Fibroblast of skin of abdomen (primary cell): ENCODE measurements at regions not wholly inside any gene's neighbourhood (a gene's known extent, or its start where the extent isn't known, plus 50 kb on each side); places are given as distances from the start of the nearest gene placed in this dataset.

Experiments
- DNase-seq: peaks from one replicate; pipeline ENCODE4 v3.0.0-alpha.2; 2013

- DNase-seq: no peak
Measured at GRCh38 chr4:1542516-1543320, 136.5 kb upstream of the NKX1-1 start.

- no peak for DNase-seq
Measured at GRCh38 chr4:1542226-1542490, 135.9 kb upstream of the NKX1-1 start.

DNA sequence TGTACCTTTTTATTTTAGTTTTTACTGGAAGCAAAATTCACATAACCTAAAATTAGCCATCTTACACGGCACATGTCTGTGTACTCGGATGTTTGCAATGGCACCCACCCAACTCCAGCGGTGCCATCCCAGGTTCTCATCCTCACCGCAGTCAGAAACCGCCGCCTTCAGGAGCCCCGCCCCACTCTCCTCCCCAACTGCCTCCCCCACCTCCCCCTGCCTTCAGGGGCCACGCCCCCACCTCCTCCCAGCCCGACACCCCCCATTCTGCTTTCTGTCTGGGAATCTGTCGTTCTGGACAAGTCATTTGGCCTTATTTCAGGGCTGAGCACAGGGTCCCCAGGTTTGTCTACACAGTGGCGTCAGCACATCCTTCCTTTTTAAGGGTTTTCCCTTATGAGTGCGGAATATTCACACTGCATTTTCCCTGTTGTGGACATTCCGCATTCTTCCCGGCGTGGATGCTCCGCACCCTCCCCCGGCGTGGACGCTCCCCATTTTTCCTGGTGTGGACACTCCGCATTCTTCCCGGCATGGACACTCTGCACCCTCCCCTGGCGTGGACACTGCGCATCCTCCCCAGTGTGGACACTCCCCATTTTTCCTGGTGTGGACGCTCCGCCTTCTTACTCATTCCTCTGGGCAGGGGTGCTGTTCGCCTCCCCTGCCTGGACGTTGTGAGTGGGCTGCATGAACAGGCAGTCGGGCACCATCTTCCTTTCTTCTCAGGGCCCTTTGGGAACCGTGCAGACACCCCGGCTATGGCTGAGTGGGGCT is 135.4 kb upstream of the NKX1-1 start:
- DNase-seq: no peak

GRCh38 chr4:1540601-1541375 is 134.5 kb upstream of the NKX1-1 start:
- no peak for DNase-seq

DNA sequence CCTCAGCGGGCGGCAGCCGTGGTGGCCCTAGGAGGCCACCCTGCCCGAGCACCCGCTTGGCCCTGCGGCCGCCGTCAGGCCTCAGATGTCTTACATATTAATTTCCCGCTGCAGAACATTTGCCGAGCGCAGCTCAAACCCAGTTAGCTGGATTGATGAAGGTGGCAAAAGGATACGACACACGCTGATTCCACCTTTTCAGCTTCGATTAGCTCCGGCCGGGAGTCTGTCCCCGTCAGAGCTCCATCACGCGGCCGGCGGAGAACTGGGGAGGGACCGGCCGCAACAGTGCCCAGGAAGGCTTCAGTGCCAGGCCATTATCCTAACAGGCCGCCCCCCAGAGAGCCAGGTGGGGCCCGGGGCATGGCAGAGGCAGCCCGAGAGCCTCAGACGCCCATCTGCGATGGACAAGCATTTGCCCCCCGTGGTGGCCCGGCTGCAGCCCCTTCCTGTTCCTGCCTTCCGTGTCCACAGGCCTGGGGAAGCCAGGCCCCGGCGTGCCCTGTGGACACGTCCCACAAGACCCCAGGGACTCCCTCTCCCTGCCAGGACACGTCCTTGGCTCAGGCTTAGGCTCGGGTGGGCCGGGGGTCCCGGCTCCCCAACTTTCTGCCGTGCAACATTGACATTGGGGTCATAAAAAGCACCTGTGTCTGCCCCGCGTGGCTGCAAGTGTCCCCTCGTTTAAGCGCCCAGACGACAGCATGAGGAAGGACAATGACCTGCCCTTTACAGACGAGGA is 133.8 kb upstream of the NKX1-1 start:
- no peak for DNase-seq

GRCh38 chr4:1538941-1539772 is 132.9 kb upstream of the NKX1-1 start:
- no peak for DNase-seq

DNA sequence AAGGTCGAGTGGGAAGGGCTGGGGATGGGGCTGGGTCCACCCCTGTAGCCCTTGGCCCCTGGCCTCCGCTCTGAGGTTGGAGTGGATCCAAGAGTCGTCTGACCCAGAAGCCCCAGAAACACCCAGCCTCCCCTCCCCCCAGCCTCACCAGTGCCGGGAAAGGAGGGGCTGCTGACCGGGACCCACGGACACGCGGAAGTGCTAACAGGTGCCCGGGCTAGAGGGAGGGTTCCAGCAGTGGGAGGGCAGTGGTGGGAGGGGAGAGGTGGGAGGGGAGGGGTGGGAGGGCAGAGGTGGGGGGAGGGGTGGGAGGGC is 131.8 kb upstream of the NKX1-1 start:
- no peak for DNase-seq

- no peak for DNase-seq
Measured at GRCh38 chr4:1537410-1538095, 131.3 kb upstream of the NKX1-1 start.

DNA sequence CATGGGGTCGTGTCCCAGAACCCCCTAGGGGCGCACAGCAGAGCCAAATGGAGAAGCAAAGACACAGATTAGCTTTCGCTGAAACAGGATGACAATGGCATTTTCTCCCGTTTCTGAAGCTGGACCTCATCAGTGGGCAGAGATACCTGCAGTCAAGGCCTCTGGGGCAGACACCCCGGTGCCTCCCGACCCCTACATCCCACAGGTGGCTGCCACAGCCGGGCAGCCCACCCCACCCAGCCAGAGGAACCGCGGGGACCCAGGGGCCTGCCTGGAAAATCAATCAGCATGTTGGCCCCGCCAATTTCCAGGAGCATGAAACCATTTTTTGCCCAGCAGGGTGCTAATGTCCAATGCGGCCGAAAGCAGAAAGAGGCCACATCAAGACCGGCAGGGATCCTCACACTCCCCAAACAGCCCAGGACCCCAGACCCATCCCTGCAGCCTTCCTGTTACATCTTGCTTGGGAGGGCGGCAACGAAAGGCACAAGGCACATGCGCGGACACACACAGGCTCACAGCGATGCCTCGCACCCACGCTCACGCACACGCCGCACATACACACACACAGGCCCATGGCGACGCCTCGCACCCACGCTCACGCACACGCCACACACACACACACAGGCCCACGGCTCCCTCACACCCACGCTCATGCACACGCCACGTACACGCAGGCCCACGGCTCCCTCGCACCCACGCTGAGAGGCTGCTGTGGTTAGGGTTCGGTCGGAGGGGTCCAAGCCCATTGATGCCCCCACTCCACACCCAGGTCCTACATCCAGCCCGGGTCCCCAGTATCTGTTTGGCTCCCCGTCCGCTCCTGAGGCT is 130.6 kb upstream of the NKX1-1 start:
- DNase-seq: no peak

- DNase-seq: no peak
Measured at GRCh38 chr4:1535926-1536578, 129.8 kb upstream of the NKX1-1 start.

DNA sequence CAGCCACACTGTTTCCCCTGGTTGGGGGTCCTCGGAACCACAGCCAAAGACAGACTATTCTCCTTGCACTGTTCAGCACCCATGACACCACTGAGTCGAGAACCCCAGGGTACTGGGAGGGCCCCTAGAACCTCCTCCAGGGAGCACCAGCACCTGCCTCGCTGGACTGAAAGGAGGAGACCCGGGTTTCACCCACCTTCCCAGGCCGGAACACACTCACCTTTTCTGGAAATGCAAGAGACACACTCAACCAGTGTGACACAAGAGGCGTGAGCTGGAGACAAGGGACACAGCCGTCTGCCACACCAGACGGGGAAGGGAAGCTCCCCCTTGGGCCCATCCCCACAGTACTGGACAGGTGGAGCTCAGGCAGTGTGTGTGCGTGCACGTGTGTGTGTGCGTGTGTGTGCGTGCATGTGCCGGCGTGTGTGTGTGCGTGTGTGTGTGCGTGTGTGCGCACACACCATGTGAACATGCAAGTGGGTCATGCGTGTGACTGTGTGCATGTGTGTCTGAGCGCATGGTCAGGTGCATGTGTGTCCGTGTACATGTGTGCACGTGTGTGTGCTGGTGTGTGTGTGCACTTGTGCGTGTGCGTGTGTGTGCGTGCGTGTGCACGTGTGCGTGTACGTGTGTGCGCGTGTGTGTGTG is 128.8 kb upstream of the NKX1-1 start:
- DNase-seq: no peak

DNA sequence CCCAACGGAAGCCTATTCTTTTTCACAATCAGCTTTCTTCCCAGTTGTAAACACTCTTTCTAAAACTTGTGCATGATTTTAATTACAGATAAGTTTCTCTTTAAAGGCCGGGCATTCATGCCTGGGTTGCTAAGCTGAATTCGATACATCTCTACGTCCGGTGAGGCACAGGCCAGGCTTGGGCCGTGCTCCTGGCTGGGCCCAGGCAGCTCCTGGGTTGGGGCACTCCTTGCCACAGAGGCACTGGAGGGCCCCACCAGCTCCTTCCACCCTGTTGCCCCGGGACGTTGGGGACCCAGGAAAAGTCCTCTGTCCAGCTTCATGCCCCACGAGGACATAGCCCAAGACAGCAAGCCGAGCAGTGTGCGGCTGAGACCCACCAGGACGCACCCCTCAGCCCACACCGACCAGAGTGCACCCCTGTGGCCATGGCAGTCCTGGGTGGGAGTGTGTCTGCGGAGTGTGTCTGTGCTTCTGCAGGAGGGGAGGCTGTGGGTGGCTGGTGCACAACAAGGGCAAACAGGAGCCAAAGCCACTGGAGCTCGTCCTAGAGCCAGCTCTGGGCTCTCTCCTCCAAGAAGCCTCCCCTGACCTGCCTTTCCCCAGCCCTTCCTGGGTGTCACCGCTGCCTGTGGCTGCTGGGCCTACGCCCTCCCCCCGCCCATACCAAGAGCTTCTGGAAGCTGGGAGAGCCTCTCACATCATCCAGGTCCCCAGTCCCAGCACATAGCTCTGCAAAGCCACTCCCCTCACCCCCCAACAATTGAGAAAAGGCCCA is 128.0 kb upstream of the NKX1-1 start:
- DNase-seq: no peak

- peak; percentile 8 for DNase-seq
Measured at GRCh38 chr4:1533501-1534064, 127.3 kb upstream of the NKX1-1 start.

DNA sequence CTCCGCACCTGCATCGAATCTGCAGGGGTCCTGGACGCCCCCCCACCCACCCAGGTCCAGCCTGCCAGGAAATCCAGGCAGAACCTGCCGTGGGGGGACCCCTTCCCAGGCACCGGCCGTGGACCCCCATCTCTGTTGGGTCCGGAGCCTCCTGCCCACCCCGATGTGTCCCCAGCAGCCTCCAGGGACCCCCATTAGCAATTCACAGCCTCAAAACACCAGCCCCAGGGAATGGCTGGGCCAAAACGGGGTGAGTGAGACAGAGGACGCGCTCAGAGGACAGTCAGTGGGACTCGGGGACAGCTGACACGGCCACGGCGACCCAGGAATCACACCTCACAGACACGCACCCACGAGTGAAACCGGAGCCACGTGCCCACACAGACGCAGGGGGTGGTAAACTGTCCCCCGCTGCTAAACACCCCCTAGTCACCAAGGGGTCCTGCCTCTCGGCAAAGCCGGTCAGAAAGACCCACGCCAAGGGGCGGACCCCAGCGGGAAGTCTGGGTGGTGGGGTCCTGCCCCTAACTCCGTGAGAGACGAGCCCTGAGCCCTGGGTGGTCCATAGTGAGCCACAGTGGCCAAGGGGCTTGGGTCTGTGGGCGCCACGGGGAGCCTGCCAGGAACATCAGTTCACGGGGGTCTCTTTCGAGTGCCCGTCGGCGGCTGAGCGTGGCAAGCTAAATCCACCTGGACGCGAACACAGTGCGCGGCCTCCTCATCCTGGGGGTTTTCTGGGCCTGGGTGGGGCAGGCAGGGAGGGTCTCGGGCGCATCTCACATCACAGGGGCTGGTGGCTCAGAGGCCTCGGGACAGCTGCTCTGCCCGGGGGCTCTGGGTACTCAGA is 126.5 kb upstream of the NKX1-1 start:
- no peak for DNase-seq

GRCh38 chr4:1531683-1532548 is 125.7 kb upstream of the NKX1-1 start:
- no peak for DNase-seq

- DNase-seq: no peak
Measured at GRCh38 chr4:1530356-1530755, 124.1 kb upstream of the NKX1-1 start.
